ENCODE measurements at regions not wholly inside any gene's neighbourhood (a gene's known extent, or its start where the extent isn't known, plus 50 kb on each side); places are given as distances from the start of the nearest gene placed in this dataset.

- TF ChIP-seq, protein P1, sequence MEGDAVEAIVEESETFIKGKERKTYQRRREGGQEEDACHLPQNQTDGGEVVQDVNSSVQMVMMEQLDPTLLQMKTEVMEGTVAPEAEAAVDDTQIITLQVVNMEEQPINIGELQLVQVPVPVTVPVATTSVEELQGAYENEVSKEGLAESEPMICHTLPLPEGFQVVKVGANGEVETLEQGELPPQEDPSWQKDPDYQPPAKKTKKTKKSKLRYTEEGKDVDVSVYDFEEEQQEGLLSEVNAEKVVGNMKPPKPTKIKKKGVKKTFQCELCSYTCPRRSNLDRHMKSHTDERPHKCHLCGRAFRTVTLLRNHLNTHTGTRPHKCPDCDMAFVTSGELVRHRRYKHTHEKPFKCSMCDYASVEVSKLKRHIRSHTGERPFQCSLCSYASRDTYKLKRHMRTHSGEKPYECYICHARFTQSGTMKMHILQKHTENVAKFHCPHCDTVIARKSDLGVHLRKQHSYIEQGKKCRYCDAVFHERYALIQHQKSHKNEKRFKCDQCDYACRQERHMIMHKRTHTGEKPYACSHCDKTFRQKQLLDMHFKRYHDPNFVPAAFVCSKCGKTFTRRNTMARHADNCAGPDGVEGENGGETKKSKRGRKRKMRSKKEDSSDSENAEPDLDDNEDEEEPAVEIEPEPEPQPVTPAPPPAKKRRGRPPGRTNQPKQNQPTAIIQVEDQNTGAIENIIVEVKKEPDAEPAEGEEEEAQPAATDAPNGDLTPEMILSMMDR (IDR thresholded peaks at IDR 0.05) = no peak
- TF ChIP-seq POLR2AphosphoS5 (IDR thresholded peaks at IDR 0.05) (no peak), EP300 (IDR thresholded peaks at IDR 0.05) (no peak), POLR2A (IDR thresholded peaks at IDR 0.05) (no peak)
Observed at GRCh38 chrX:20461002-20461401, 194.3 kb upstream of the RPS6KA3 start.

All from sigmoid colon (tissue), 4 donors.